ENCODE measurements at regions not wholly inside any gene's neighbourhood (a gene's known extent, or its start where the extent isn't known, plus 50 kb on each side); places are given as distances from the start of the nearest gene placed in this dataset.
A peak's percentile ranks its signal among the peaks of the same experiment; 100 is the strongest.

DNA sequence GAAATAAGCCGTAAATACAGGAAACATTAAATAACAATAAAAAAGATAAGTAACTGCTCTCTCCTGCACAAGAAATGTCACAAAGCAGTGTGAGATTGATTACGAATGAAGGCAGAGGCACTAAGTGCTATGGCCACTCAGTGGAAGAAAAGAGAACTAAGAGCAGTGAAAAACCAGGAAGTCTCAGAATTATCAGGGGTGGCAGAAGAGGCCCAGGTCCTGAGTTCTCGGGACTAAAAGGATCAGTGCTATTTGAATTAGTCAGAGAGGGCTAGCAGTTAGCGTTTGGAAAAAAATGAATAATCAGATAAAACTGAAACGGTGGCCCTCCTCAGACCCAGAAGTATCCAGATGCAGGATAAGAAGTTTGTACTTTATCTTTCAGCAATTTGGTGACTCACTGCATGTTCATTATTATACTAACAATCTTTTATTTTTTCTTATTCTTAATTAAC, 367.1 kb downstream of the ZEB2 start:
- no peak for DNase-seq

DNA sequence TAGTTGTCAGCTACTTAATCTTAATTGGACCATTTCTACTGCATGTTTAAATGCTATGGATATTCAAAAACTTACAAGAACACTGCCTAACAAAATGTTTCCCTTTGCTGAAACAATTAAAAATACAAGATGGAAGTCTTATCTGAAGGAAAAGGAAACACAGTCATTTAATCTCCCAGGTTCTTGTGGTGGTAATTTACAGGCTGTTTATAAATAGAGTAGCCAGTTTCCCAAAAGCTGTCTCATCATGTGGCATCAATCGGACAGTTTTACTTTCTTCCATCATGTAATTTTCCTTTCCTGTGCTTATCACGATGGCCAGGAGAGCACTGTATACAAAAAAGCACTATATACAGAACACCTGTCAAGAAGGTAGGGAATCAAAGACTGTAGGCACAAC, 368.1 kb downstream of the ZEB2 start:
- no peak for DNase-seq

DNA sequence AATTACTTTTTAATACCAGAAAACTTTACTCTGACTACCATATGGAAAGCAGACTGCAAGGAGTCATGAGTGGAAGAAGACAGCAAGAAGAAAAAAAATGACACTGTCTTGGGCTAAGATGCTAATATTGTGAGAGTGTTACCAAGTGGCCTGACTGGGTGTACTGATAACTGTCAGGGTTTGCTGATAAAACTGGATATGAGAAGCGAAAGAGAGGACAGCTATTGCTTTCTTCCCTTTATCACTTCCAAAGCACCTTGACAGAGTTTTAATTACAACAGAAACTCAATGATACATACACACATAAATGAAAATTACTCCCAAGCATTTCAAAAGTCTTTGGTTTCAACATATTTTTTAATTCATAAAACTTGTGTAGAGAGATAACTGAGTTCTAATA, 368.5 kb downstream of the ZEB2 start:
- no peak for DNase-seq

DNA sequence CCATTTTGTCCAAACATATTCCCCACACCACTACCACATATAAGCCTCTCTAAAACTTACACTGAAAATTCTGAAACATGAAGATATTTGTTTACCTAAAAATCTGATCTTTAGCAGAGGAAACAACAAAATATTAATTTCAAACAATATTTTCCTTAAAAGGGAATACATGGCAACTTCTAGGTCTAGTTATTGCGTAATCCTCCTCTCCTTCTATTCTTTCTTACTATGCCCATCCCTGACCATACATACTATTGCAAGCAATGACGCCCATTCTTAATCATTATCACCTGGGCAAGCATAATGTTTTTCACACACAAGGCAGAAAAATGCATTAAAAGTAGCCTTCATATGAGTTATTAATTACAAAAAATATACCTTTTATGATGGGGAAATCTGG, 372.6 kb downstream of the ZEB2 start:
- no peak for DNase-seq

DNA sequence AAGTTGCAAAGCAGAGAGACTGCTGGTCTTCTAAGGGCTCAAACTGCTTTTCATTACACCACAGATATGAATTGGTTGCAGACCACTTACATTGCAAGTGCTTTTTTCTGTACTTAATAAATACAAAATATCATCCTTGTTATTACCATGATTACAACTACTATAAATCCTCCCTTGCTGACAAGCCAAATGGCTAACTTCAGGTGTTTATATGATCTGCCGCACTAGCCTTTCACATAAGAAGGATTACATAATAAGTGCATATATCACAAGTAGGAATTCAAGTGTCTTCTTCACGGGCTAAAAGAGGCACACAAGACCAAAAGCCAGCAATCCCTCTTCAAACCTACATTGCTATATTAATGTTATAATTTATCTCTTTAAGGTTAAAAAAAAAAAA, 373.0 kb downstream of the ZEB2 start:
- no peak for DNase-seq

DNA sequence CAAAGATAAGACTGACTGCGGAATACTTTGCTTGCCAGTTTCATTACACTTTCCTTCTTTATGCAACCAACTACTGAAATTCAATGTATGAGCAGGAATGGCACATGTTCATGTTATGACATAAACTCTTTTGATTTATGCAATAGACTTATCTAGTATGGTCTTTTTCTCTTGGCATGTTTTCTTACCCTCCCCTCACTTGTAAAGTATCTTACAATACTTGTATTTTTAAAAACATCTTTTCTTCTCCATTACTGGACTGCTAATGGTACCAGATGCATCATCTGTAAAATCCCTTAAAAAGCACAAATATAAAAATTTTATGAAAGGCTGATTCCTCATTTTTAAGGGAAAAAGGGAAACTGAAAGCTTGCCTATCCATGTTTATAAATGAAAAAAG, 373.8 kb downstream of the ZEB2 start:
- no peak for DNase-seq

DNA sequence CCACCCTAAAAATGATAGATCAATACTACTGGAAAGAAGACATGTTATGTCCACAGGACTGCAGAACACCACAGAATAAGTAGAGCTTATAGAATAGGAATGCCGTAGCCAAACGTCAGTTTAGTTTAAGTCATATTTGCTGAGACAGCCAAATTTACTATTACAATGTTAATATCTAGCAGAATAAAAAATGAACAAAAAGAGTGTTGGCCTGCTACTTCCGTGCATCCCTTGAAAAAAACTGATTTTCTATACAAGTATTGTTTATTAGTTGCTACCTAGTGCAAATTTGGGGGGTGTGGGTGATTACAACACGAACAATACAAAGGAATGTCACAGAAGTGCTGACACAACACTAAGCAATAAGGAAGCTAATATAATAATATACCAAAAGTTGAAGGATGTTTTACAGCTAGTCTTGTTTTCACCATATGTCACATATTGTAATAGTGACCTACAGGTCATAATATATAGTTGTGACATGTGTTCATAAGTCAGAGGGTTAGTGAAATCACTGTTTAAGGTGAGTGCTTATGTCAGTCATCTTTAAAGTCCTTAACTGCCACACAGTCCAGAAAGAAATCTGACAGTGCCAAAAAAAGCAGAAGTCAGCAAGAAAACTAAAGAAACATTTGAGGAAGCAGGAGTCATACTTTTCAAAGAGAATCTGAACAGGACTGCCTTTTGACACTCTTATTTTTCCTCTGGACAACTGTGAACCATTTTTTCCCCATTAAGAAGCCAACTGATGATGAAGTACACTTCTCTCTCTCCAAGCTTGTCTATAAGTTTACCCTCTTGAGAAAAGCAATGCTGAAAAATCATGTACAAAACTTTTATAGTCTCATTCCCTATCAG, 376.4 kb downstream of the ZEB2 start:
- no peak for DNase-seq

DNA sequence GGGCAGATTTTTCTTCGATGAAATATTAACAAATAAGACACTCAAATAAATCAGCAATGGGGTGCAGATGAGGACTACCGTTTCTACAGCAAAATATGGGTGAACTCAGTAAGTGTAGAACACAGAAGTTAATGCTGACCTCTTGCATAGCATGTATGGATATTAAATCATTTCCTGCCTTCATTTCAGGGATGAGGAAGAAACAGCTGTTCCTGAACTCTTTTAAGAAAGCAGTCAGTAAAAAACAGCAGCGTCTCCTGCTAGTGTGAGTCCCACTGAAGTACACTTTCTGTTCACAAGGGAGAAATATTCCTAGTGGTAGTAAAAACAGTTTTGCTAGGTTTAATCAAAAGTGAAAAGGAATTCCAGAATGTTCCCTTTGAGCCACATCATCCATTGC, 379.0 kb downstream of the ZEB2 start:
- no peak for DNase-seq

DNA sequence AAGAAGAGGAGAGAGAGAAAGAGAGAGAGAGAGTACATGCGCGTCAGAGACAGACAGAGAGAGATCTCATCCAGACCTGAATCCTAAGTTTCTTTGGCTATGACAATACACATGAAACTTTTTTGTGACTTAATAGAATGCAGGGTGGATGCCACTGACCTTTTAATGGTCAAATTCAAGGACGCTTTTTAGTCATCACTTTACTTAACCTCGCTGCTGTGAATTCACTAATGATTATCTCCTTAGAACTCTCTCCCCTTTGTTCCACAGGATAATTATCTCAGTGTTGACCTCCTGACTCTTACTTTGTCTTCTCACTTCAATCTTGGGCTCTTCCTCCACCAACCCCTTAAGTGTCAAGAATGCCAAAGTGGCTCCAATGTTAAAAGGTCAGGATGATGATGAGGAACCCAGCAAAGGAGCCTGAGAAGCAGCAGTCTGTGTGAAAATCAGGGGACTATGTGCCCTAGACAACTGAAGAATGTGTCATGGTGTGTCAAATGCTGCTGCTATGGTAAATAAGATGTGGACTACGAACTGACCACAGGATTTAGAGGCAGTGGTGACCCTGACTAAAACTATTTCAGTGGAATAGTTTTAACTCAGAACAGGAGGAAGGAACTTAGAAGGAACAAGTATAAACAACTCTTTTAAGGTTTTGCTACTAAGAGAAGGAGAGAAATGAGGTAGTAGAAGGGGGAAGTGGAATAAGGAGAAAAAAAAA, 382.1 kb downstream of the ZEB2 start:
- no peak for DNase-seq

DNA sequence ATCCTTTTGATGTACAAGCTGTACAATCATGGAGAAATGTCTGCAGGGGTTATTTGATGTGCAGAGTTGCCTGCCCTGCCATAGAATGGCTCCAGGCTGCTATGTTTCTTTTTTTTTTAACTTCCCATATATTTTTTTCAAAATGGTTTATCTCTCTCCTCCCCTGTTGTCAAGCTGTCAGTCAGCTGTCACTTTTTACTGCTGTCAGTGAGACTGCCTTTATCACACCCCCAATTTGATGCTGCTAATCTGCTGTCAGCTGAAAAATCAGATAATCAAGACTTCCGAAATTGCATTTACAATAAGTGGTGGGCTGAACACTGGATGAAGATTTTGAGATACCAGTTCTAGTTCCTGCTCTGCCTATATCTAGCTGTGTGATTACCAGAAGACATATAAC, 382.6 kb downstream of the ZEB2 start:
- DNase-seq, result no peak

DNA sequence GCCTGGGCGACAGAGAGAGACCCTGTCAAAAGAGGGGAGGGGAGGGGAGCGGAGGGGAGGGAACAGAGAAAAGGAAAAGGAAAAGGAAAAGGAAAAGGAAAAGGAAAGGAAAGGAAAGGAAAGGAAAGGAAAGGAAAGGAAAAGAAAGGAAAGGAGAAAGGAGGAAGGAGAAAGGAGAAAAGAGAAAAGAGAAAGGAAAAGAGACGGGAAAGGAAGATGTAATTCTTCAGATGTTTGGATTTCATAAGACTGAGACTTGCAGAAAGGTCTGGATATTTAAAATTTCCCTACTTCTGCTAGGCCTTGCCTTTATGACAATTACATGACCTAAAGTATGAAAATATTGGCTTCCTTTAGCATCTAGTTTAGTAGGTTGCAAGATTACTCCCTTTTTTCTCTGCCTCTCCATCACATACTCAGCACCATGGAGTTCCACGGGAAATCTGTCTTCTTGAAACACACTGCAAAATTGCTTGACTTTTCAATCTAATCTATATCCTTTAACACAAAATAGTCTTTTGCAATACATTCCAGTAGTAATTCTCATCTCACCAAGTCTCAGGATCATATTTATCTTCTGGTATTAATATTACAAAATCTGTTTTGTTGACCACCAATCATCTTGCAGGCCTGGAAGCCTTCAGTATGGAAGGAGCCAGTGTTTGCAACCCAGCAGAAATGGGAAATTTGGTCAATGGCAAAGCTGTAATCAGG, 383.5 kb downstream of the ZEB2 start:
- DNase-seq, result no peak

DNA sequence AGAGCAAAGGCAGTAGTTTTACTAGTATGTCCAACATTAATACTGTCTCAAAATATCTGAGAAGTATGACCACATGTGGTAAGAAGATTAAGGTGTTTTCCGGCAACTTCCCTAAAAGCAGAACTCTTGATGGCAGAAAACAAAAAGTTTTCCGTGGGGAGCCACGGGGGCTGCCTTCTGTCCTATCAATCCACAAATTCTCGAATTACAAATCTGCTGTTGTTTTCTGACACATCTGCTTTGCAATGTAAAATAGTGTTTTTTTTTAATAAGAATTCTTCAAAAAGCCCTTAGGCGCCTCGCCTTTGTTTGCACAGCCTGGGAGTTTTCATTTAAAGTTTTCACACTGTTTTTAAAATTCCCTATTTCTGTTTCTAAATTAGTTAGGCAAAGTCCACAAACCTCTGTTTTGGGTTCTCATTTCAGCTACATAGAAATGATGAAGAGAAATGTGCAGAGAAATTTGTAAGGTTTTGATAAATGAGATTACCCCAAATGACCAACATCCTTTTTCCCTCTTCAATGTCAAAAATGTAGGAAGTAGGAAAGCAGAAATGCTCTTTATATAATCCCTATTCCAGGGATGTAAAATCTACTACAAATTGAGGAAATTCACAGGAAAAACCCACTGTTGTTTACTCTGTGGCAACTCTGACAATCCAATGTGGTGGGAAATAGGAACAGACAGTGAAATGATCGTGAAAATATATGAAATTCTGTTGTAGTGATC, 385.8 kb downstream of the ZEB2 start:
- no peak for DNase-seq

DNA sequence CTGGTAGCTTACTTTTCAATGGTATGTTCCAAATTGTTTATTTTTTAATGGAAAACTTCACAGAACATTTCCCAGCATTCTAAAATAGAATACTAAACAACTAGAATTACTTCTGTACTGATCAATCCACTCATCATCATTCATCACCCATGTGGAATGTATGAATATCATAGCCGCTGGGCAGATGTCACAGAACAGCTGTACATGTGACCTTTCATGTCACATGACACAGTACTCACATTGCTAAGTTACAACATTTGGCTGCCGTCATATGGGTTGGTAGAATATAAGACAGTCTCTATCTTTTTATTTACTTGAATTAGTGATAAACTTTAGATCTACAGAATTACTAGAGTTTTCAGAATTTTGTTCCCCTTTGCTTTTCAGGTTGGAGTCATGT, 387.6 kb downstream of the ZEB2 start:
- no peak for DNase-seq

DNA sequence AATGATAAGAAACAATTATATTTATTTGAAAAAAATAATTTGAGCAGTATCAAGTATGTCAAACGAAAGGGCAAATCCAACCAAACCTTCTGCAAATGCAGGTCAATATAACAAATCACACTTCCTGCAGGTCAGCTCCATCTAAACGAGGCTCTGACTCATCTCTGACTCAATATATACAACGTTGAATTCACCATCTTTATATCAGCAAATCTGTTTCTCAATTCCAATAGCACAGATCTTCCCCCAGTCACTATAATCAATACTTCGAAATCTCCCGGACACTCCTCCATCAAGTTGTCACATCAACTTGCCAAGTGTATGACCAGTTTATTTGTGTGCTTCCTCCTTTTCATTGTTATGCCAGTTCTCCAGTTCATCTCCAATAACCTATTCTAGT, 388.9 kb downstream of the ZEB2 start:
- peak in 1 of 5 donors; percentile 10 for DNase-seq

DNA sequence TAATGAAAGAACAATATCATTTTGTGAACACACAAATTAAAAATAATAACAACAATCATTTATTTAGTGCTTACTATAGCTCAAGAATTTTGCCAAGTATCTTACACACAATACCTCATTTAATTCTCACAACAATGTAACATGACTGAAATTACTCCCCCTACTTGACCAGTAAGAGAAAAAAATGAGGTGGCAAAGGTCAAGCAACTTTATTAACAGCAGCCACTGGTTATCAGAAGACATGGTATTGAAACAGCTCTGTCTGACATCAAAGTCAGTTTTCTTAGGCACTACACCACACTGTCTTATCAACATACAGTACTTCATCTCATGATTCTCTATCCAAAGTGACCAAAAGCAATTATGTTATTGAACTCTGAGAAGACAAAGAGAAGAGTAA, 389.4 kb downstream of the ZEB2 start:
- no peak for DNase-seq

DNA sequence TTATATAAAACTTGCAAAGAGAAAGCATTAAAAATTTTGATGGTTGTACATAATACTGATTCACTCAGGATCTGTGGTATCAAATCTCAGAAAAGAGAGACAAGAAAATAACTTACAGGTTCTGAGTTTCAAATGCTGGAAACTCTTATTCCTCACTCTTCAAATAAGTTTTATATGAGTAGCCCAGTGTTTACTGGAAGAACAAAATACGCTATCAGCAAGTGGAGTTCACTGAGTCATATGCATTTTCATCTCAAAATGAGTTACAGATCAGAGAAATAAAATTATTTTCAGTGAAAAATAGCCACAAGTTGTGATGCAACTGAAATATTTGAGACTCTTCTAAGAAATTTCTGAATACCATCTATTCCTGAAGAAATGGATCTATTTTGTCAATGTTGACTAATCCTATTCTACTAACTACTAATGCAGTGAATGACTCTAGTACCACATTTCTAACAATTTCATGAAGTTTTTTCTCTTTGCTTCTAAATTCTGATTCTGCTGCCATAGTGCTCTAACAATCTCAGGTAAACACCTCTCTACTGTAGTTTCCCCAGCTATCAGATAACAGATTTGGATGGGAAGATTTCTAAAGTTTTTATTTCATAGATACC, 391.7 kb downstream of the ZEB2 start:
- peak in 1 of 5 donors; percentile 33 for DNase-seq

DNA sequence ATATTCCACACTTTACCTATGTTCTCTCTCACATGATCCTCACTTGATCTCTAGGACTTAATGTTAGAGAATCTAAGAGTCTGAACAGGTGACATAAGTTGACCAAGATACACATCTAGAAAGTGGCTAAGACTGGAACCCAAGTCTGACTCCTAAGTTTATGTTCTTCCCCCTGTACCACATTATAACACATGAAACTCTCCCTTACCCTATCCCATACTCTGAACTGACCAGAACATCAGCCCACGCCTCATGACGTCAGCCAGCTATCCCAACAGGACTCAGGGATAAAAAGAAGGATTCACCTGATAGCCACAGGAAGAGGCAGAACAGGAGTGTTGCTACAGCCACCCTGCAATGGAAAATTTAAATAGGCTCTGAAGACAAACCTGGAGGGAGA, 392.2 kb downstream of the ZEB2 start:
- DNase-seq, result no peak

DNA sequence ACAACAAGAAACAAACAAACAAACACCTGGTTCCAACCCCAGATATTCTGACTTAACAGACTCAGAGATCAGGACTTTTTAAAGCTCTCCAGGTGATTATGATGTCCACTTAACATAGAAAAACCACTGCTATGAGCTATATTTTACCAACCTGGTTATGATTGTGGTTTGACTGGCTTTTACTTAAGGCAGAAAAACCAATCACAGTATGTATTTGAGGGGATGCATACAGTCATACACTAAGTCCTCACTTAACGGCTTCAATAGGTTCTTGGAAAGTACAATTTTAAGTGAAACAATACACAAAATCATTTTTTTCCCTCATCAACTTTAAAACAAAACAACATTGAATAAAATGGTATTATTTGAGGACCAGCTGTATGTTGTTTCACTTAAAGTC, 393.6 kb downstream of the ZEB2 start:
- peak in 1 of 5 donors; percentile 12 for DNase-seq

DNA sequence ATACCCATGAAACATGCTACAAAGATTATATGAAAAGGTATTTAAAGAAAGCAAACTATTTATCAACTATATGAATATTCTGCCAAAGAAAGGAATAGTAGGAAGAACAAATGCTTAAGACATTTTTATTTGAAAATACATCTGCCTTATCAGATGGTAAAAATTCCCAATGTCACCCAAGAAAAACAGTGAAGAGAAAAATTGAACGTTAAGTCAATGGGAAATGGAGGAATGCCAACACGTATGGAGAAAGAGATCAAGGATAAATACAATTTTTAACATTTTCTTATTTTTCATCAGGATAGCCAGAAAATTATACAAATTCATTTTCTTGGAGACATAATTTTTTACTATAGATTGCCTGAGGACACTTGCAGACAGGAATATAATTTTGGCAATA, 394.2 kb downstream of the ZEB2 start:
- DNase-seq, result no peak

DNA sequence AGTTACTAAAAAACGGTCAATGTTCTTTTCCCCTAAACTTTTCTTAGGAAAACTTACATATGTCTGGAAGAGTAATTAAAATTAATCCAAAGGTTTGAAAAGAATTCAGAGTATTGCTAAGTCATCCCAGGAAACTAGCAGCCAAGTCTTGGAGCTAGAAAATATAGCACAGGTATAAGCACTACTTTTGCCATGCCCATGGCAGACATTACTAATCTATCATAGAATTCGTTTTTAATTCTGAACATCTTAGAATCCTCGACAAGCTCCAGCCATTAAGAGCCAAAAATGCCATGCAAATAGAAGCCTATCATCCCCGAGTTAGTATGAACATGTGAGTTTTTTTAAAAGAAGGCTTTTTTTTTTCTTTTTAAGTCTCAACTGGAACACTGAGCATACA, 395.0 kb downstream of the ZEB2 start:
- no peak for DNase-seq

DNA sequence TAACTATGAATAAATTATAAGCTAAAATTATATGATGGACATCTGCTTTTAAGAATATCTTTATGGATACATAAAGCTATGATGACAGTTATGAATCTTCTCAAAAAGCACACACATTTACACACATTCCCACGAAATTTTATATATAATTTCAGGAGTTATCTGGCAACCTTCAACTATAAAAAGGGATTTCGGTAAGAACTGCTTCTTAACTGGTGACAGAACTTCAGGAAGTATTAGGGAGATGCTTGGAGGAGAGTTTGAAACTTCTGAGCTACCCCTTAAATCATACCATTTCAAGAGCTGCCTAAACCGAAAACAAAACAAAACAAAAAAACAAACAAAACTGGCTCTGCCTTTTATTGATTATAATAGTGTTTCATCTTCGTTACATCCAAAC, 399.4 kb downstream of the ZEB2 start:
- no peak for DNase-seq

DNA sequence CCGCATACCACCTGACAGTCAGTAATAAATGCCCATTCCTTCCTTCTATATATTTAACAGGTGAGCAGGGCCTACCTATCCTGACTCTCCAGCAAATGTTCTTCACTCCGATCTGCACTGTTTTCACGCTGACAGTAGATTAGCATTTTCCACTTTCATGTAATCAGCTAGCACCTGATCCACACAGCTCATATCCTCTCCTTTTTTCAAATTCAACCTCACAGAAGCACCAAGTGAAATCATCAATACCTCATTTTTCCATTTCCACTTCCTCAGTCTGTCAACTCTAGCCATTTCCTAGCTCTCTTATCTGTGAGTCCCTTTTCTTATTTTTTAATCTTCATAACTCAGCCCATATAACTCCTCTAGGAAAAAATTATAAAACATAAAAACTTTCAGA, 402.8 kb downstream of the ZEB2 start:
- no peak for DNase-seq

All from T-helper 1 cell (primary cell).